WTC11 (cell line): ENCODE measurements at regions not wholly inside any gene's neighbourhood (a gene's known extent, or its start where the extent isn't known, plus 50 kb on each side); places are given as distances from the start of the nearest gene placed in this dataset.

Experiments used
- ATAC-seq: fragments of 200-7000 bp; cut with Tn5 transposase; 2 replicates; pipeline ENCODE4 v1.10.0; 2021; ENCODE audit warnings: mild to moderate bottlenecking, moderate library complexity
- CTCF ChIA-PET: fragments of 300-600 bp; sonication (Branson Sonifier 250); formaldehyde crosslinking; loops from one replicate; lab custom pipeline; 2021; ENCODE audit warnings: antibody characterized with exemption; lab: Charles Lee
- POLR2A ChIA-PET: fragments of 350-600 bp; sonication (Branson Sonifier 250); formaldehyde crosslinking; loops from one replicate; lab custom pipeline; 2021; ENCODE audit warnings: antibody characterized with exemption; lab: Charles Lee
- DNase-seq: peaks from one replicate; pipeline ENCODE4 v3.0.0; 2021; ENCODE audit warnings: low spot score
- H3K27ac Mint-ChIP-seq: 2 replicates; pipeline ENCODE4 v1.8.0; 2021; ENCODE audit warnings: mixed read lengths
- H3K27me3 Mint-ChIP-seq: 2 replicates; pipeline ENCODE4 v1.8.0; 2021; ENCODE audit warnings: low read depth, mild to moderate bottlenecking, moderate library complexity, mixed read lengths
- H3K36me3 Mint-ChIP-seq: 2 replicates; pipeline ENCODE4 v1.8.0; 2021; ENCODE audit warnings: mixed read lengths
- H3K4me1 Mint-ChIP-seq: 2 replicates; pipeline ENCODE4 v1.8.0; 2022; ENCODE audit warnings: mixed read lengths
- H3K4me3 Mint-ChIP-seq: 2 replicates; pipeline ENCODE4 v1.8.0; 2021; ENCODE audit warnings: mild to moderate bottlenecking, moderate library complexity, mixed read lengths
- H3K9me3 Mint-ChIP-seq: 2 replicates; pipeline ENCODE4 v1.8.0; 2021; ENCODE audit warnings: mixed read lengths
- ARID4B ChIP-seq: sonication (generic); formaldehyde crosslinking; IDR thresholded peaks from 2 replicates; pipeline ENCODE4 v1.8.0; 2023; ENCODE audit warnings: missing genetic modification reagents, mild to moderate bottlenecking, borderline replicate concordance
- ATF1 ChIP-seq: sonication (generic); formaldehyde crosslinking; IDR thresholded peaks from 2 replicates; pipeline ENCODE4 v1.8.1; 2023; ENCODE audit warnings: mild to moderate bottlenecking, moderate library complexity, missing genetic modification reagents
- ELF4 ChIP-seq: sonication (generic); formaldehyde crosslinking; IDR thresholded peaks from 2 replicates; pipeline ENCODE4 v1.8.1; 2022; ENCODE audit warnings: low read depth, mild to moderate bottlenecking, moderate library complexity, missing genetic modification reagents
- ETV6 ChIP-seq: sonication (generic); formaldehyde crosslinking; IDR thresholded peaks from 2 replicates; pipeline ENCODE4 v1.8.1; 2022; ENCODE audit warnings: mild to moderate bottlenecking, missing genetic modification reagents
- SMAD3 ChIP-seq: sonication (generic); formaldehyde crosslinking; IDR thresholded peaks from 2 replicates; pipeline ENCODE4 v1.8.0; 2022; ENCODE audit warnings: missing genetic modification reagents, mild to moderate bottlenecking, borderline replicate concordance
- SOX15 ChIP-seq: fragments of 250-450 bp; sonication (Bioruptor Pico); IDR thresholded peaks from 2 replicates; pipeline ENCODE4 v1.9.0; 2021; ENCODE audit warnings: mild to moderate bottlenecking
- USF1 ChIP-seq: sonication (generic); formaldehyde crosslinking; IDR thresholded peaks from 2 replicates; pipeline ENCODE4 v1.8.0; 2022; ENCODE audit warnings: mild to moderate bottlenecking, missing genetic modification reagents
- USF2 ChIP-seq: sonication (generic); formaldehyde crosslinking; IDR thresholded peaks from 2 replicates; pipeline ENCODE4 v1.8.1; 2023; ENCODE audit warnings: mild to moderate bottlenecking, missing genetic modification reagents, moderate library complexity
- ZBTB43 ChIP-seq: sonication (generic); formaldehyde crosslinking; IDR thresholded peaks from 2 replicates; pipeline ENCODE4 v1.8.1; 2023; ENCODE audit warnings: mild to moderate bottlenecking, missing genetic modification reagents
- ZMAT4 ChIP-seq: fragments of 250-450 bp; sonication (Bioruptor Pico); IDR thresholded peaks from 2 replicates; pipeline ENCODE4 v1.9.0; 2021; ENCODE audit warnings: mild to moderate bottlenecking
- ZNF423 ChIP-seq: fragments of 250-450 bp; sonication (Bioruptor Pico); IDR thresholded peaks from 2 replicates; pipeline ENCODE4 v2.1.2; 2022; ENCODE audit warnings: mild to moderate bottlenecking, moderate library complexity
- TF ChIP-seq, protein P1 (sequence below): sonication (generic); formaldehyde crosslinking; IDR thresholded peaks from 2 replicates; pipeline ENCODE4 v1.8.0; 2022; ENCODE audit warnings: missing genetic modification reagents
- TF ChIP-seq, protein P2 (sequence below): sonication (generic); formaldehyde crosslinking; IDR thresholded peaks from 2 replicates; pipeline ENCODE4 v1.8.1; 2022; ENCODE audit warnings: mild to moderate bottlenecking, missing genetic modification reagents, moderate library complexity, borderline replicate concordance

- Mint-ChIP-seq H3K4me1 (no peaks in the 10 kb centered on the region), H3K9me3 (no peaks in the 10 kb centered on the region)
- CTCF ChIA-PET = interaction anchor here (1.1 to 2.4 kb wide), 3 partner anchors 10 to 313 kb away, joined by 5 to 6 read pairs (median 6); no protein-coding TSS in a partner anchor
These were observed 275.6 kb downstream of the XXYLT1 start for GRCh38 chr3:194995334-194995733.

DNA sequence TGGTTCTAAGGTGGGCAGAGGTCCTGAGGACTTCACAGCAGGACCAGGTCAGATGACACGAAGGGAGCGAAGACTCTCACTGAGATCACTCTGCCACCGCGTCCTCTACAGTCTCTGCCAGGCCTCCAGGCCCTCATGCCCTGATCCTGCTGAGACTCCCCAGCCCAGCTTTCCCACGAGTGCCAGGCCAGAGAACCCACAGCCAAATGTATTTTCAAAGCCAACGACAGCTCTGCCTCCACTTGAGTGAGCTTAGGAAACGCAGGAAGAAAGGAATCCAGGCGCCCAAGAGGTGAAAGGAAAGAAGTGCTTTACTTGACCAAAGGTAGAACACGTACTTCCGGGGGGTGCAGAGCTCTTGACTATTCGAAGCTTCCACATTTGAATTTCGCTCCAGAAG is 275.0 kb downstream of the XXYLT1 start:
- H3K36me3 Mint-ChIP-seq = no peaks in the 10 kb centered on the region
- POLR2A ChIA-PET = no interaction called here
- ATAC-seq = no peak

More at GRCh38 chr3:194995334-194995733, 275.6 kb downstream of the XXYLT1 start:
- Mint-ChIP-seq H3K4me3 (no peak overlapping the region), H3K27me3 (peaks cover 6% of the 10 kb centered on the region), H3K27ac (no peak overlapping the region), H3K36me3 (no peaks in the 10 kb centered on the region)
- POLR2A ChIA-PET = no interaction called here
- TF ChIP-seq ZMAT4 (CRISPR knock-in tag) (no peak), ZNF423 (CRISPR knock-in tag) (no peak), ETV6 (CRISPR knock-in tag) (no peak)
- DNase-seq (no peak), ATAC-seq (no peak)

GRCh38 chr3:194996746-194997145 is 274.2 kb downstream of the XXYLT1 start:
- DNase-seq (no peak), ATAC-seq (no peak)
- H3K36me3 Mint-ChIP-seq = no peaks in the 10 kb centered on the region
- CTCF ChIA-PET = interaction anchor here (1.1 to 2.4 kb wide), 4 partner anchors 12 to 324 kb away, joined by 4 to 6 read pairs (median 5); partner anchors contain the start of gene LSG1
- peaks cover 8% of the 10 kb centered on the region for H3K4me1 Mint-ChIP-seq
- no peak overlapping the region for H3K27ac Mint-ChIP-seq
- no peaks in the 10 kb centered on the region for H3K9me3 Mint-ChIP-seq
- POLR2A ChIA-PET = interaction anchor here (0.6 kb wide), 1 partner anchor 417 kb away, joined by 5 read pairs; no protein-coding TSS in a partner anchor
- H3K4me3 Mint-ChIP-seq = no peak overlapping the region
- 0 out of 2 replicates have a peak, but pooled peaks cover under 1% of the 10 kb centered on the region for H3K27me3 Mint-ChIP-seq
- TF ChIP-seq, protein P1, sequence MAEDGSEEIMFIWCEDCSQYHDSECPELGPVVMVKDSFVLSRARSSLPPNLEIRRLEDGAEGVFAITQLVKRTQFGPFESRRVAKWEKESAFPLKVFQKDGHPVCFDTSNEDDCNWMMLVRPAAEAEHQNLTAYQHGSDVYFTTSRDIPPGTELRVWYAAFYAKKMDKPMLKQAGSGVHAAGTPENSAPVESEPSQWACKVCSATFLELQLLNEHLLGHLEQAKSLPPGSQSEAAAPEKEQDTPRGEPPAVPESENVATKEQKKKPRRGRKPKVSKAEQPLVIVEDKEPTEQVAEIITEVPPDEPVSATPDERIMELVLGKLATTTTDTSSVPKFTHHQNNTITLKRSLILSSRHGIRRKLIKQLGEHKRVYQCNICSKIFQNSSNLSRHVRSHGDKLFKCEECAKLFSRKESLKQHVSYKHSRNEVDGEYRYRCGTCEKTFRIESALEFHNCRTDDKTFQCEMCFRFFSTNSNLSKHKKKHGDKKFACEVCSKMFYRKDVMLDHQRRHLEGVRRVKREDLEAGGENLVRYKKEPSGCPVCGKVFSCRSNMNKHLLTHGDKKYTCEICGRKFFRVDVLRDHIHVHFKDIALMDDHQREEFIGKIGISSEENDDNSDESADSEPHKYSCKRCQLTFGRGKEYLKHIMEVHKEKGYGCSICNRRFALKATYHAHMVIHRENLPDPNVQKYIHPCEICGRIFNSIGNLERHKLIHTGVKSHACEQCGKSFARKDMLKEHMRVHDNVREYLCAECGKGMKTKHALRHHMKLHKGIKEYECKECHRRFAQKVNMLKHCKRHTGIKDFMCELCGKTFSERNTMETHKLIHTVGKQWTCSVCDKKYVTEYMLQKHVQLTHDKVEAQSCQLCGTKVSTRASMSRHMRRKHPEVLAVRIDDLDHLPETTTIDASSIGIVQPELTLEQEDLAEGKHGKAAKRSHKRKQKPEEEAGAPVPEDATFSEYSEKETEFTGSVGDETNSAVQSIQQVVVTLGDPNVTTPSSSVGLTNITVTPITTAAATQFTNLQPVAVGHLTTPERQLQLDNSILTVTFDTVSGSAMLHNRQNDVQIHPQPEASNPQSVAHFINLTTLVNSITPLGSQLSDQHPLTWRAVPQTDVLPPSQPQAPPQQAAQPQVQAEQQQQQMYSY (CRISPR knock-in tag) = no peak
- no peak for TF ChIP-seq USF2 (CRISPR knock-in tag)
- TF ChIP-seq ZBTB43 = no peak
- TF ChIP-seq SOX15 (CRISPR knock-in tag) = no peak
- TF ChIP-seq ELF4 (CRISPR knock-in tag) = no peak

More for the DNA sequence above, 275.0 kb downstream of the XXYLT1 start:
- Mint-ChIP-seq H3K4me1 (0 out of 2 replicates have a peak, but pooled peaks cover 2% of the 10 kb centered on the region), H3K4me3 (no peak overlapping the region), H3K27ac (no peak overlapping the region), H3K27me3 (peaks cover 3% of the 10 kb centered on the region; the same call in 1 of the 2 replicates), H3K9me3 (no peaks in the 10 kb centered on the region)
- CTCF ChIA-PET = interaction anchor here (1.1 to 2.4 kb wide), 5 partner anchors 11 to 324 kb away, joined by 4 to 6 read pairs (median 6); partner anchors contain the start of gene LSG1
- DNase-seq = no peak
- TF ChIP-seq ATF1 (CRISPR knock-in tag) (no peak), ARID4B (CRISPR knock-in tag) (no peak), SMAD3 (no peak), ETV6 (CRISPR knock-in tag) (no peak), USF1 (CRISPR knock-in tag) (no peak)
- TF ChIP-seq, protein P2, sequence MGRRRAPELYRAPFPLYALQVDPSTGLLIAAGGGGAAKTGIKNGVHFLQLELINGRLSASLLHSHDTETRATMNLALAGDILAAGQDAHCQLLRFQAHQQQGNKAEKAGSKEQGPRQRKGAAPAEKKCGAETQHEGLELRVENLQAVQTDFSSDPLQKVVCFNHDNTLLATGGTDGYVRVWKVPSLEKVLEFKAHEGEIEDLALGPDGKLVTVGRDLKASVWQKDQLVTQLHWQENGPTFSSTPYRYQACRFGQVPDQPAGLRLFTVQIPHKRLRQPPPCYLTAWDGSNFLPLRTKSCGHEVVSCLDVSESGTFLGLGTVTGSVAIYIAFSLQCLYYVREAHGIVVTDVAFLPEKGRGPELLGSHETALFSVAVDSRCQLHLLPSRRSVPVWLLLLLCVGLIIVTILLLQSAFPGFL (CRISPR knock-in tag) = no peak
